ENCODE measurements at regions not wholly inside any gene's neighbourhood (a gene's known extent, or its start where the extent isn't known, plus 50 kb on each side); places are given as distances from the start of the nearest gene placed in this dataset.

DNA sequence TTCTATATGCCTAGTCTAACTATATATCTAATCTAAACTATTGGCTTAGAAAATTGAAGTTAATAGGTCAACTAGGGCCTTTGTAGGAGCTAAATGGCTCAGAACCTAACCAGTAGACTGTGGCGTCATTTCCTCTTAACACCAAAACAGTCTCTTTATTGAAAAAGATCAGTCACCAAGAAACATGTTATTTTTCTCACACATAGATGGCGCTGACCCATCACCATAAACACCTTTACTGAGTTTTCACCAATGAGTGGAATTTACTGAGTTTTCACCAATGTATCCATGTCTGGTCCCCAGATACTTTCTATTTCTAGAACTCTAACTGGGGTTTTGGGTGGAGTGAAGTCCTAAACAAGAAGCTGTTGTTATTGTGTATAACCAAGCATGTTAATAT, 636.0 kb downstream of the BCKDHB start:
- Histone ChIP-seq H3K9me3 (ENCODE audit: control insufficient read depth in 2 of 3, insufficient read depth in 1 of 3, low read length in 3 of 3) (no peaks in the 10 kb centered on the region), H3K9ac (ENCODE audit: low read length in 3 of 3) (no peak overlapping the region), H3K27me3 (ENCODE audit: control insufficient read depth, insufficient read depth, low read length) (no peaks in the 10 kb centered on the region), H3K27ac (ENCODE audit: low read depth in 2 of 2, low read length in 2 of 2) (no peak overlapping the region), H3K4me3 (ENCODE audit: low read length in 3 of 3) (no peak overlapping the region), H3K36me3 (ENCODE audit: control insufficient read depth in 2 of 3, insufficient read depth in 3 of 3, low read length in 3 of 3) (no peaks in the 10 kb centered on the region), H3K4me1 (ENCODE audit: control insufficient read depth in 2 of 3, insufficient read depth in 2 of 3, low read depth in 1 of 3, low read length in 3 of 3) (no peaks in the 10 kb centered on the region)
- FAIRE-seq (no peak), DNase-seq (peak in 2 of 5 donors; percentile 12 to 20)
- intact Hi-C loops (cut with DNase I) = no loop called here
- TF ChIP-seq, protein P1, sequence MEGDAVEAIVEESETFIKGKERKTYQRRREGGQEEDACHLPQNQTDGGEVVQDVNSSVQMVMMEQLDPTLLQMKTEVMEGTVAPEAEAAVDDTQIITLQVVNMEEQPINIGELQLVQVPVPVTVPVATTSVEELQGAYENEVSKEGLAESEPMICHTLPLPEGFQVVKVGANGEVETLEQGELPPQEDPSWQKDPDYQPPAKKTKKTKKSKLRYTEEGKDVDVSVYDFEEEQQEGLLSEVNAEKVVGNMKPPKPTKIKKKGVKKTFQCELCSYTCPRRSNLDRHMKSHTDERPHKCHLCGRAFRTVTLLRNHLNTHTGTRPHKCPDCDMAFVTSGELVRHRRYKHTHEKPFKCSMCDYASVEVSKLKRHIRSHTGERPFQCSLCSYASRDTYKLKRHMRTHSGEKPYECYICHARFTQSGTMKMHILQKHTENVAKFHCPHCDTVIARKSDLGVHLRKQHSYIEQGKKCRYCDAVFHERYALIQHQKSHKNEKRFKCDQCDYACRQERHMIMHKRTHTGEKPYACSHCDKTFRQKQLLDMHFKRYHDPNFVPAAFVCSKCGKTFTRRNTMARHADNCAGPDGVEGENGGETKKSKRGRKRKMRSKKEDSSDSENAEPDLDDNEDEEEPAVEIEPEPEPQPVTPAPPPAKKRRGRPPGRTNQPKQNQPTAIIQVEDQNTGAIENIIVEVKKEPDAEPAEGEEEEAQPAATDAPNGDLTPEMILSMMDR (IDR thresholded peaks at IDR 0.05; ENCODE audit: borderline replicate concordance, extremely low read depth, insufficient read depth) = no peak

DNA sequence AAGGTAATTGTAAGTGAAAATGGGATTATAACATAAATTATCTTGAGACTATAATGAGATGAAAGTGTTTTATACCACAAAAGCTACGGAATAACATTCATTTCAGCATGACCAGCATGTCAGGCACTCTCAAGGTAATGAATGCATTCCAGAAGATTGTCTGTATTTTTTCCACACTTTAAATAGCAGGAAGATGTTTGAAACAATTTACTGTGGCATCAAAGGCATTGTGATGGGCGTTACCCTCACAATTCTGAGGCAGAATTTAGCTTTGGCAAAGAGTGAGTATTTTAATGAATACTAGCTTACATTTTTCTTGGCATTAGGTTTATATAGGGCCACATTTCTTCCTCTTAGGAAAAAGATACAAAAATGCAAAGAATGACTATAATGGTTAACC, 627.2 kb downstream of the BCKDHB start:
- no peak overlapping the region for H3K27ac ChIP-seq (ENCODE audit: low read depth in 2 of 2, low read length in 2 of 2)
- no peak overlapping the region for H3K9ac ChIP-seq (ENCODE audit: low read length in 3 of 3)
- H3K4me1 ChIP-seq (ENCODE audit: control insufficient read depth in 2 of 3, insufficient read depth in 2 of 3, low read depth in 1 of 3, low read length in 3 of 3) = no peaks in the 10 kb centered on the region
- H3K4me3 ChIP-seq (ENCODE audit: low read length in 3 of 3) = no peak overlapping the region
- intact Hi-C loops (cut with DNase I) = no loop called here
- no peaks in the 10 kb centered on the region for H3K36me3 ChIP-seq (ENCODE audit: control insufficient read depth in 2 of 3, insufficient read depth in 3 of 3, low read length in 3 of 3)
- H3K27me3 ChIP-seq (ENCODE audit: control insufficient read depth, insufficient read depth, low read length) = no peaks in the 10 kb centered on the region
- H3K9me3 ChIP-seq (ENCODE audit: control insufficient read depth in 2 of 3, insufficient read depth in 1 of 3, low read length in 3 of 3) = no peaks in the 10 kb centered on the region
- DNase-seq (no peak), FAIRE-seq (no peak)
- TF ChIP-seq, protein P1 (IDR thresholded peaks at IDR 0.05; ENCODE audit: borderline replicate concordance, extremely low read depth, insufficient read depth) = no peak

DNA sequence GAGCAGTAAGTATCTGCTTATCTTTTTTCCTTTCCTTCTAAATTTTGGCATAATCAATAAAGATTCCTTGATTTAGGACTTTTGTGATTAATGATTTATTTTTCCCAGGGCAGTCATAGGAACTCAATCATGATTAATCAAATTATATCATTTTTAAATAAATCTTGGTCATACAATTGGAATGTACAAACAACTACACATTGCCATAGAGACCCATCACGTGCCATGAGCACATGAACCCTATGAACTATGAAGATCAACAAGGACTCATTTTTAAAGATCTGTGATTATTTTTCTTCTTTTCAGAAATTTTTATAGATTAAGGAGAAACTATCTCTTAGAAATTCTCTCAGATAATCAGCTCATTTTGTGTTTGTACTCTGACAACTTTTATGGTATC, 622.4 kb downstream of the BCKDHB start:
- Histone ChIP-seq H3K9me3 (ENCODE audit: control insufficient read depth in 2 of 3, insufficient read depth in 1 of 3, low read length in 3 of 3) (no peaks in the 10 kb centered on the region), H3K4me1 (ENCODE audit: control insufficient read depth in 2 of 3, insufficient read depth in 2 of 3, low read depth in 1 of 3, low read length in 3 of 3) (no peaks in the 10 kb centered on the region), H3K4me3 (ENCODE audit: low read length in 3 of 3) (no peak overlapping the region), H3K27ac (ENCODE audit: low read depth in 2 of 2, low read length in 2 of 2) (no peak overlapping the region), H3K36me3 (ENCODE audit: control insufficient read depth in 2 of 3, insufficient read depth in 3 of 3, low read length in 3 of 3) (no peaks in the 10 kb centered on the region), H3K27me3 (ENCODE audit: control insufficient read depth, insufficient read depth, low read length) (no peaks in the 10 kb centered on the region), H3K9ac (ENCODE audit: low read length in 3 of 3) (no peak overlapping the region)
- FAIRE-seq (no peak), DNase-seq (no peak)
- TF ChIP-seq, protein P1 (IDR thresholded peaks at IDR 0.05; ENCODE audit: borderline replicate concordance, extremely low read depth, insufficient read depth) = no peak
- intact Hi-C loops (cut with DNase I) = no loop called here

DNA sequence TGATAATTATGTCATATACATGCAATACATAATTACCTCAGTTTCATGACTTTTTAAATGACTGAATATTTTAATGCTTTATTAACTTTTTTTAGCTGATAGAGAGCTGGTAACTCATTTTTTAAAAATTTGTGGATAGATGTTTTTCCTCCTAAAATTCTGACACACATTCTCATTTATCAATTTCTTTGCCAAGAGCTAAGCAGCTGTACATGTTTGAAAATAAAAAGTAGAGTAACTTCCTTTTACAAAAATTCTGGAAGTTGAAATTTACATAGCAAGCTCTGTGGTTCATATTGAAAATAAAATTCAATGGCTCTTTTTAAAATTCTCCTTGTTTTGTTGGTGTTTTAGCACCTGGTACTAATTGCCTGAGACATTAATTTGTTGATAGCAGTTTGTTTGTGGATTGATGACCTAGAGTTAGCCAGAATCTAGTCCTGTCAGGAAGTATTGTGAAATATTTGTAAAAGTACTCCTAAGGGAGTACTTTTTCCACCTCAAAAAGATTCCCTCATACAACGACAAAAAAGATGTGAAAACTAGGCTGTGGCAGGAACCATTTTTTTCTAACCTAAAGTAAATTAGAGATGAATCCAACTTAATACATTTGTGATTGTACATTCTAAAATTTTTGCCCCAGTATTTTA, 621.8 kb downstream of the BCKDHB start:
- H3K36me3 ChIP-seq (ENCODE audit: control insufficient read depth in 2 of 3, insufficient read depth in 3 of 3, low read length in 3 of 3) = no peaks in the 10 kb centered on the region
- H3K9ac ChIP-seq (ENCODE audit: low read length in 3 of 3) = no peak overlapping the region
- H3K9me3 ChIP-seq (ENCODE audit: control insufficient read depth in 2 of 3, insufficient read depth in 1 of 3, low read length in 3 of 3) = no peaks in the 10 kb centered on the region
- intact Hi-C loops (cut with DNase I) = no loop called here
- TF ChIP-seq, protein P1 (IDR thresholded peaks at IDR 0.05; ENCODE audit: borderline replicate concordance, extremely low read depth, insufficient read depth) = no peak
- no peak overlapping the region for H3K27ac ChIP-seq (ENCODE audit: low read depth in 2 of 2, low read length in 2 of 2)
- no peak overlapping the region for H3K4me3 ChIP-seq (ENCODE audit: low read length in 3 of 3)
- H3K4me1 ChIP-seq (ENCODE audit: control insufficient read depth in 2 of 3, insufficient read depth in 2 of 3, low read depth in 1 of 3, low read length in 3 of 3) = no peaks in the 10 kb centered on the region
- H3K27me3 ChIP-seq (ENCODE audit: control insufficient read depth, insufficient read depth, low read length) = no peaks in the 10 kb centered on the region
- no peak for FAIRE-seq
- no peak for DNase-seq

Measured in kidney (tissue), 13 donors.